Naive thymus-derived CD8-positive, alpha-beta T cell (primary cell): ENCODE measurements at regions not wholly inside any gene's neighbourhood (a gene's known extent, or its start where the extent isn't known, plus 50 kb on each side); places are given as distances from the start of the nearest gene placed in this dataset.
"Not testable (repeated sequence)": the region's sequence is repeated elsewhere in the genome, so short reads cannot be mapped to it uniquely, and the experiment has no call there.

Source experiments
- ATAC-seq, 2 donors: fragments of 150-1000 bp; cut with Tn5 transposase in 1 of 2; sonication (Bioruptor Pico), chemical (Tn5 transposase) in 1 of 2; 1 replicate in 1 of 2; 2 replicates in 1 of 2; pipeline ENCODE4 v1.10.0; 2021; ENCODE audit warnings: mild to moderate bottlenecking in 2 of 2, moderate library complexity in 2 of 2
- POLR2A ChIA-PET: fragments of 350-600 bp; sonication (Branson Sonifier 250); formaldehyde crosslinking; loops from one replicate; lab custom pipeline; 2021; ENCODE audit warnings: antibody characterized with exemption; lab: Charles Lee
- DNase-seq, 10 donors: peaks; one replicate each; pipeline versions ENCODE4 v3.0.0 to v3.0.0-alpha.2; 2020 to 2022
- H3K27ac Mint-ChIP-seq, 10 donors: one replicate each; pipeline ENCODE4 v1.8.0; 2020 to 2022; ENCODE audit warnings: mild to moderate bottlenecking in 10 of 10, mixed read lengths in 10 of 10, moderate library complexity in 4 of 10, inconsistent platforms in 1 of 10
- H3K27me3 Mint-ChIP-seq, 5 donors: one replicate each; pipeline ENCODE4 v1.8.0; 2021 to 2022; ENCODE audit warnings: mixed read lengths in 5 of 5
- H3K36me3 Mint-ChIP-seq, 3 donors: one replicate each; pipeline ENCODE4 v1.8.0; 2020 to 2022; ENCODE audit warnings: mixed read lengths in 3 of 3, mild to moderate bottlenecking in 2 of 3, inconsistent platforms in 1 of 3
- H3K4me1 Mint-ChIP-seq, 4 donors: one replicate each; pipeline ENCODE4 v1.8.0; 2021 to 2022; ENCODE audit warnings: mixed read lengths in 4 of 4
- H3K4me3 Mint-ChIP-seq, 10 donors: one replicate each; pipeline ENCODE4 v1.8.0; 2020 to 2022; ENCODE audit warnings: mild to moderate bottlenecking in 10 of 10, mixed read lengths in 10 of 10, moderate library complexity in 6 of 10, inconsistent platforms in 1 of 10
- H3K9me3 Mint-ChIP-seq, 9 donors: one replicate each; pipeline ENCODE4 v1.8.0; 2020 to 2022; ENCODE audit warnings: mixed read lengths in 9 of 9, mild to moderate bottlenecking in 3 of 9, inconsistent platforms in 1 of 9, moderate library complexity in 1 of 9

DNA sequence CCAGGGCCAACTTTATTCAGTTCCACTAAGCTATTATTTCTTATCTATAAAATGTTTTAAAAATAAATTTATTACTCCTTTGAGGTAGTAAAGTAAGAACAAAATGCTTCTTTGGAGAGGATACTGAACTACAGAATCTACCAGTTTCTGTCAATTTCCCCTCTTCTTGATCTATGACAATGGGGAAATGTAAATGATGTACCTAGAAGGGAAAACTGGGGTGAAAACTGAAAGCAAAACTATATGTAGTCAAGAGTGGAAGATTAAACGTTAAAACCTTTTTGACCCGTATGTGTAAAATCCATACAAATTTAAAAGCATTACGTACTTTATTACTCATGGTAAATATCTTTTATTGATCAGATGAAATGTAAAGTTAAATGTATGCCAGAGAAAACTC is 1287.8 kb upstream of the TMEFF2 start:
- Mint-ChIP-seq H3K4me1 (no peaks in the 10 kb centered on the region), H3K27me3 (peaks cover 0 to 5% (median 0%) of the 10 kb centered on the region in 5 donors), H3K36me3 (no peaks in the 10 kb centered on the region), H3K4me3 (peak overlapping the region in 2 of 10 donors; percentile 5 to 43), H3K27ac (peak overlapping the region in 1 of 10 donors; percentile 56), H3K9me3 (no peaks in the 10 kb centered on the region)
- DNase-seq (no peak), ATAC-seq (no peak)
- POLR2A ChIA-PET: no interaction called here

GRCh38 chr2:193480187-193480586 is 1285.5 kb upstream of the TMEFF2 start:
- H3K4me1 Mint-ChIP-seq: peaks cover 4 to 13% (median 6%) of the 10 kb centered on the region in 4 donors
- no peaks in the 10 kb centered on the region for H3K9me3 Mint-ChIP-seq
- ATAC-seq (no peak), DNase-seq (no peak)
- H3K27me3 Mint-ChIP-seq: peaks cover 0 to 5% (median 0%) of the 10 kb centered on the region in 5 donors
- peak overlapping the region in 1 of 10 donors; percentile 58 for H3K27ac Mint-ChIP-seq
- H3K36me3 Mint-ChIP-seq: no peaks in the 10 kb centered on the region
- POLR2A ChIA-PET: no interaction called here
- no peak overlapping the region for H3K4me3 Mint-ChIP-seq

DNA sequence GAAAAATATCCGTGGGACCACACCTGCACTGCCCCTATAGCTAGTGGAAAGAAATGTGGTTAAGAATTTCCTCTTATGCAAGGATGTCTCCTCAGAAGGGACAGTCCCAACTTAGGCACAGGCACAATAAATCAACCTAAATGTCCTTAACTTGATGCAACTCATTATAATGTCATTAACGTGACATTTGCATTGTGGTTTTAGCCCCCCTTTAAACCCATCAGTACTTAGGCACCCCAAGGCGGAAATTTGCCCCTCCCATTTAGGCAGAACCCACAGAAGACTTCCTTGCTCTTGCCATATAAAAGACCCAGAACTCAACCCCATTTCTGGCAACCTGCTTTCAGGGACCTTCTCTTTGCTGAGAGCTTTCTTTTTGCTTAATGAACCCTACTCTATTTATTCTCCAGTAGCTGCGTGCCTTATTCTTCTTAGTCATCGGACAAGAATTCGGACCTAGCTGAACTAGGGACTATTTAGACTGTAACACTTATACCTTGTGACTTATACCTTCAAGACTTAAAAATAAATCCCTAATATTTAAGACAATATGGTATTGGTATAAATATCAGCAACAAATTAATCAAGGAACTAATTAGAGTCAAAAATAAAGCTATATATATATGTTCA is 1281.6 kb upstream of the TMEFF2 start:
- ATAC-seq (peak; percentile 38 to 50), DNase-seq (peak in 1 of 10 donors; percentile 2)
- peaks cover 4 to 13% (median 6%) of the 10 kb centered on the region in 4 donors for H3K4me1 Mint-ChIP-seq

DNA sequence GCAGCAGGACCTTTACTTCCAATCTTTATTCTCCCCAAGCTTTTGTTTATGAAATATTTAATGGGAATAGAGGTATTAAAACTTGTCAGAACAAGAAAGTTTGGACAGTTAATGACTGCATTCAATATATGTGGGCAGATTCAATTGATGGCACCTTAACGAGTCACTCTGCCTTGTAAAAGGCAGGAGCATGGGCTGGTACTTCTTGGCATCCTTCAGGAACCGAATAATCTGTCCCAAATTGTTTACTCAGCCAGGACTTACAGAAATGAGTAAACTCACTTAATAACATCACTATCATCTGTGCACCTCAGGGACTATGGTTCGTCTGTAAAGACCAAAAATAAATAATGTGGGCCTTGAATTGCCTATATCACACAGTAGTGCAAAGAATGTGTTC is 1280.3 kb upstream of the TMEFF2 start:
- Mint-ChIP-seq H3K27me3 (peaks cover 0 to 2% (median 0%) of the 10 kb centered on the region in 5 donors), H3K9me3 (peaks cover 0 to 9% (median 2%) of the 10 kb centered on the region in 9 donors), H3K4me3 (no peak overlapping the region), H3K4me1 (peaks cover 4 to 19% (median 8%) of the 10 kb centered on the region in 4 donors), H3K27ac (peak overlapping the region in 1 of 10 donors; percentile 25), H3K36me3 (no peaks in the 10 kb centered on the region)
- DNase-seq: no peak
- no peak for ATAC-seq
- POLR2A ChIA-PET: no interaction called here

More for the DNA sequence above, 1281.6 kb upstream of the TMEFF2 start:
- H3K9me3 Mint-ChIP-seq: peaks cover 0 to 9% (median 2%) of the 10 kb centered on the region in 9 donors
- no peaks in the 10 kb centered on the region for H3K36me3 Mint-ChIP-seq
- peak overlapping the region in 4 of 10 donors; percentile 6 to 85 (median 32) for H3K27ac Mint-ChIP-seq
- H3K4me3 Mint-ChIP-seq: peak overlapping the region in 2 of 10 donors; percentile 0 to 50
- POLR2A ChIA-PET: no interaction called here
- H3K27me3 Mint-ChIP-seq: peaks cover 0 to 5% (median 0%) of the 10 kb centered on the region in 5 donors

- DNase-seq (peak in 2 of 10 donors; percentile 0 to 10), ATAC-seq (peak; percentile 43 to 60)
- no peaks in the 10 kb centered on the region for H3K27me3 Mint-ChIP-seq
- H3K9me3 Mint-ChIP-seq: peaks cover 0 to 10% (median 3%) of the 10 kb centered on the region in 9 donors
- H3K36me3 Mint-ChIP-seq: peaks cover 0 to under 1% (median 0%) of the 10 kb centered on the region in 3 donors
- H3K4me3 Mint-ChIP-seq: peak overlapping the region in 3 of 10 donors; percentile 10 to 23 (median 22)
- POLR2A ChIA-PET: no interaction called here
- H3K27ac Mint-ChIP-seq: peak overlapping the region in 3 of 10 donors; percentile 8 to 47 (median 11)
- H3K4me1 Mint-ChIP-seq: peaks cover 0 to 15% (median 8%) of the 10 kb centered on the region in 4 donors
These were observed 1274.5 kb upstream of the TMEFF2 start for GRCh38 chr2:193469251-193469650.

GRCh38 chr2:193467276-193467987 is 1272.7 kb upstream of the TMEFF2 start:
- Mint-ChIP-seq H3K27me3 (no peaks in the 10 kb centered on the region), H3K27ac (no peak overlapping the region), H3K36me3 (peaks cover 0 to 7% (median 0%) of the 10 kb centered on the region in 3 donors), H3K4me3 (no peak overlapping the region), H3K4me1 (peaks cover 0 to 15% (median 8%) of the 10 kb centered on the region in 4 donors), H3K9me3 (peaks cover 0 to 15% (median 0%) of the 10 kb centered on the region in 9 donors)
- POLR2A ChIA-PET: no interaction called here
- DNase-seq: no peak
- ATAC-seq: no peak

- no peak overlapping the region for H3K27ac Mint-ChIP-seq
These were observed 1268.3 kb upstream of the TMEFF2 start for GRCh38 chr2:193463011-193463410.

DNA sequence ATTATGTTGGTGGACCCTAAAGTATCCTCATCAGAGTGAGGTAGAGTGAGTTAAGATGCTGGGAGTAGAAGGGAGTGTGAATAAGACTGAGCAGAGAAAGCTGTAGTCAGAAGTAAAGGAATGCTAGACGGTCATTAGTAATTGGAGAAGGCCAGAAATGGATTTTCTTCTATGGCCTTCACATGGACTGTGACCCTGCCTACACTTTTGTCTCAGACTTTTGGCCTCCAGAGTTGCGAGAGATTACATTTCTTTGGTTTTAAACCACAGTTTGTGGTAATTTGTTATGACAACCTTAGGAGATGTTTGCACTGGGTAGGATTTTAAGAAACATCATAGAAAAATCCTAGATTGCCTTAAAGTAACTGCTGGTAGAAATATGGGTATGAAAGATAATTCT is 1267.7 kb upstream of the TMEFF2 start:
- Mint-ChIP-seq H3K4me1 (peaks cover 0 to 2% (median 0%) of the 10 kb centered on the region in 4 donors), H3K27ac (no peak overlapping the region), H3K27me3 (no peaks in the 10 kb centered on the region), H3K36me3 (peaks cover 0 to 7% (median 0%) of the 10 kb centered on the region in 3 donors), H3K9me3 (peaks cover 0 to 15% (median 0%) of the 10 kb centered on the region in 9 donors), H3K4me3 (no peak overlapping the region)
- DNase-seq (no peak), ATAC-seq (no peak)
- POLR2A ChIA-PET: no interaction called here

More at GRCh38 chr2:193463011-193463410, 1268.3 kb upstream of the TMEFF2 start:
- ATAC-seq (no peak), DNase-seq (no peak)
- Mint-ChIP-seq H3K36me3 (peaks cover 0 to 7% (median 0%) of the 10 kb centered on the region in 3 donors), H3K4me3 (no peak overlapping the region), H3K9me3 (peaks cover 0 to 15% (median 0%) of the 10 kb centered on the region in 9 donors), H3K4me1 (peaks cover 0 to 2% (median 0%) of the 10 kb centered on the region in 4 donors), H3K27me3 (no peaks in the 10 kb centered on the region)
- POLR2A ChIA-PET: no interaction called here

DNA sequence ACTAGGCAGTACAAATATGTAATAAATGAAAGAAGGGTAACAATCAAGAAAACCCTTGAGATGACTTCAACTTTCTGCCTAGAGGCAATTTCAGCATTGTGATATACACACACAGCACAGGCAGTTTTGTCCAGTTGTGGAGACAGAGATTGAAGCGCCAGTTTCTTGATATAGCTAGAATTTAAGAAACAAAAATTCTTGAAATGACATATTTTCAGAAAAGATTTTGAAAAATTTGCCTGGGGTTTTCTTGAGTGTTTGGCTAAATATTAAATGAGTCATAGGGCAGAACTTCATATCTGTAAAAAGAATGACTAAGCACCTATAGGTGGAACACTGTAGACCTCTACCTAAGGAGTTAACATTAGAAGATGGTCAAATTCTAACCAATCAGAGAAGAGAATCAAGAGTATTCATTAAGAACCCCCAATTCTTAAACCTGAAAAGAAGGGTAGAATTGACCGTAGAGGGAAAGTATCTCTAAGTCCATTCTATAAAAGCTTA is 1266.8 kb upstream of the TMEFF2 start:
- ATAC-seq: no peak
- no peak overlapping the region for H3K27ac Mint-ChIP-seq

DNA sequence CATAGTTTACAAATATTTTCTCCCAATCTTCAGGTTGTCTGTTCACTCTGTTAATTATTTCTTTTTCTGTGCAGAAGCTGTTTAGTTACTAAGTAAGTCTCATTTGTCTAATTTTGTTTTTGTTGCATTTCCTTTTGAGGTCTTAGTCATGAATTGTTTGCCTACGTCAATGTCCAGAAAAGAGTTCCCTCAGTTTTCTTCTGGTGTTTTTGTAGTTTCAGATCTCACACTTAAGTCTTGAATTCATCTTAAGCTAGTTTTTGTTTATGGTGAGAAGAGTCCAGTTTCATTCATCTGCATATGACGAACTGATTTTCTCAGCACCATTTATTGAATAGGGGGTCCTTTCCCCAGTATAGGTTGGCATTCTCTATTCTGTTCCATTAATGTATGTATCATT is 1252.2 kb upstream of the TMEFF2 start:
- H3K36me3 Mint-ChIP-seq: no peaks in the 10 kb centered on the region
- no peaks in the 10 kb centered on the region for H3K4me1 Mint-ChIP-seq
- POLR2A ChIA-PET: no interaction called here
- ATAC-seq (no peak), DNase-seq (no peak)
- H3K9me3 Mint-ChIP-seq: no peaks in the 10 kb centered on the region
- no peak overlapping the region for H3K27ac Mint-ChIP-seq
- H3K4me3 Mint-ChIP-seq: no peak overlapping the region
- H3K27me3 Mint-ChIP-seq: no peaks in the 10 kb centered on the region

More for the DNA sequence above, 1266.8 kb upstream of the TMEFF2 start:
- Mint-ChIP-seq H3K9me3 (peaks cover 0 to 15% (median 0%) of the 10 kb centered on the region in 9 donors), H3K27me3 (no peaks in the 10 kb centered on the region), H3K4me3 (no peak overlapping the region), H3K36me3 (peaks cover 0 to 7% (median 0%) of the 10 kb centered on the region in 3 donors), H3K4me1 (no peaks in the 10 kb centered on the region)
- no peak for DNase-seq
- POLR2A ChIA-PET: no interaction called here

- no peak overlapping the region for H3K4me3 Mint-ChIP-seq
- ATAC-seq: no peak
- POLR2A ChIA-PET: no interaction called here
- peaks cover 0 to 4% (median 0%) of the 10 kb centered on the region in 9 donors for H3K9me3 Mint-ChIP-seq
- H3K36me3 Mint-ChIP-seq: no peaks in the 10 kb centered on the region
- H3K27me3 Mint-ChIP-seq: no peaks in the 10 kb centered on the region
- no peak overlapping the region for H3K27ac Mint-ChIP-seq
- H3K4me1 Mint-ChIP-seq: no peaks in the 10 kb centered on the region
- no peak for DNase-seq
These were observed 1247.6 kb upstream of the TMEFF2 start for GRCh38 chr2:193442293-193442692.

- DNase-seq: no peak
- Mint-ChIP-seq H3K27ac (no peak overlapping the region), H3K4me3 (no peak overlapping the region), H3K4me1 (no peaks in the 10 kb centered on the region), H3K36me3 (no peaks in the 10 kb centered on the region), H3K27me3 (no peaks in the 10 kb centered on the region), H3K9me3 (no peaks in the 10 kb centered on the region)
- no peak for ATAC-seq
- POLR2A ChIA-PET: no interaction called here
These were observed 1233.6 kb upstream of the TMEFF2 start for GRCh38 chr2:193428336-193428818.

GRCh38 chr2:193412368-193412767 is 1217.6 kb upstream of the TMEFF2 start:
- H3K27me3 Mint-ChIP-seq, DNase-seq, POLR2A ChIA-PET, H3K27ac Mint-ChIP-seq, ATAC-seq, H3K4me3 Mint-ChIP-seq, H3K4me1 Mint-ChIP-seq: not testable (repeated sequence)
- peaks cover 6 to 37% (median 15%) of the 10 kb centered on the region in 9 donors for H3K9me3 Mint-ChIP-seq
- H3K36me3 Mint-ChIP-seq: peaks cover 0 to 14% (median 1%) of the 10 kb centered on the region in 3 donors
